ENCODE measurements at regions not wholly inside any gene's neighbourhood (a gene's known extent, or its start where the extent isn't known, plus 50 kb on each side); places are given as distances from the start of the nearest gene placed in this dataset.

DNA sequence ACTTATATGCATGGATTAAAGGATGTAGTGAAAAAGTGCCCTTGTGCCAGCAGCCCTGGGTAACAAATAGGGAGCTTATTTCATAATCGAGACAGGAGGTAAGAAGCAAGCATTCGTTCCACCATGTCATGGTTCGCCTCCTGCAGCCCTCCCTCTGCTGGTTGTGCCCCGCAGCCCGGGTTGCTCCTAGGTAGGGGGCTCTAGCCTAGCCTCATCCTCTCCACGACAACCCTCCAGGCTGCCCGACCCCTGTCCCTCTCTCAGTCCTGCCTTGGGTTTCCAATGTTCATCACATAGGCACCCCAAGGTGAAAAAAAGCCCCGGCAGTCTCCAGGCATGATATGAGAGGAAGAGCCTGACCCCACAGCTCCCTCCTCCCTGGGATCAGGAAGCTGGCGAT is 75.5 kb upstream of the SYNDIG1 start:
- TF ChIP-seq, protein P1, sequence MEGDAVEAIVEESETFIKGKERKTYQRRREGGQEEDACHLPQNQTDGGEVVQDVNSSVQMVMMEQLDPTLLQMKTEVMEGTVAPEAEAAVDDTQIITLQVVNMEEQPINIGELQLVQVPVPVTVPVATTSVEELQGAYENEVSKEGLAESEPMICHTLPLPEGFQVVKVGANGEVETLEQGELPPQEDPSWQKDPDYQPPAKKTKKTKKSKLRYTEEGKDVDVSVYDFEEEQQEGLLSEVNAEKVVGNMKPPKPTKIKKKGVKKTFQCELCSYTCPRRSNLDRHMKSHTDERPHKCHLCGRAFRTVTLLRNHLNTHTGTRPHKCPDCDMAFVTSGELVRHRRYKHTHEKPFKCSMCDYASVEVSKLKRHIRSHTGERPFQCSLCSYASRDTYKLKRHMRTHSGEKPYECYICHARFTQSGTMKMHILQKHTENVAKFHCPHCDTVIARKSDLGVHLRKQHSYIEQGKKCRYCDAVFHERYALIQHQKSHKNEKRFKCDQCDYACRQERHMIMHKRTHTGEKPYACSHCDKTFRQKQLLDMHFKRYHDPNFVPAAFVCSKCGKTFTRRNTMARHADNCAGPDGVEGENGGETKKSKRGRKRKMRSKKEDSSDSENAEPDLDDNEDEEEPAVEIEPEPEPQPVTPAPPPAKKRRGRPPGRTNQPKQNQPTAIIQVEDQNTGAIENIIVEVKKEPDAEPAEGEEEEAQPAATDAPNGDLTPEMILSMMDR (IDR thresholded peaks at IDR 0.05): no peak
- DNase-seq: no peak
- H3K9me3 Mint-ChIP-seq: peaks cover 24% of the 10 kb centered on the region
- peaks cover 5% of the 10 kb centered on the region for H3K36me3 Mint-ChIP-seq (ENCODE audit: low read depth)
- peaks cover 15% of the 10 kb centered on the region for H3K27me3 Mint-ChIP-seq (ENCODE audit: low read depth, poor library complexity)
- no peaks in the 10 kb centered on the region for H3K4me1 Mint-ChIP-seq
- H3K4me3 Mint-ChIP-seq: no peak overlapping the region
- no peak overlapping the region for H3K27ac Mint-ChIP-seq

DNA sequence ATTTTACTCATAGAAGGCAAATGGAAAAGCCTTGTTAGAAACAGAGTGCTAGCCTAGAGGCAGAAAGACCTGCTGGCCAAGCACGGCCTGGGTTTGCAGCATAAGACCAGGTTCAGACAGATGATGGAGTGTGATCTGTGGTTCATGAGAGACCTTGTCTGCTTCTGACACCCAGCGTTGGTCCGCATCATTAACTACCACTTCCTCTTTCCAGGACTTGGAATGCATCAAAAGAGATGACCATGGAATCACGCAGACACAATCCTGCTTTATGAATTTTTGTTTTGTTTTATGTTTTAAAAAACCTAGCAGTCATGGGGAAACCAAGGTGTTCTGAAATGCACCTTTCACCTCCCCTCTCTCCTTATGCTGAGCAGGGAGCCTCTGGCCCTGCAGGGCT is 76.8 kb upstream of the SYNDIG1 start:
- H3K4me3 Mint-ChIP-seq: no peak overlapping the region
- DNase-seq: no peak
- no peak overlapping the region for H3K27ac Mint-ChIP-seq
- peaks cover 19% of the 10 kb centered on the region for H3K27me3 Mint-ChIP-seq (ENCODE audit: low read depth, poor library complexity)
- no peaks in the 10 kb centered on the region for H3K4me1 Mint-ChIP-seq
- TF ChIP-seq, protein P1 (IDR thresholded peaks at IDR 0.05): no peak
- H3K36me3 Mint-ChIP-seq (ENCODE audit: low read depth): no peaks in the 10 kb centered on the region
- H3K9me3 Mint-ChIP-seq: peaks cover 11% of the 10 kb centered on the region

DNA sequence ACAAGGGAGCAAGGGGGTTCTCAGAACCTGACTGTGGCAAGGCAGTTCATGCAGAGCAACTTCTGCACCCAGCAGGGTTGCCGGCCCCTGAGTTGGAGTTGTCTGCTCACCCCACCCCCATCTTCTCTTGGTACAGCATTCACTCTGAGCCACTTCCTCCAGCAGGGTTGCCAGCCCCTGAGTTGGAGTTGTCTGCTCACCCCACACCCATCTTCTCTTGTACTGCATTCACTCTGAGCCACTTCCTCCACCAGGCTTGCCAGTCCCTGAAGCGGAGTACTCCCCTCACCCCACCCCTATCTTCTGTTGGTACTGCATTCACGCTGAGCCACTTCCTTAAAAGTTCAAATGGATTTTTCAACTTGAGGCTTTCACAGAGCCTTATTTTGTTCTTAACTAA is 79.7 kb upstream of the SYNDIG1 start:
- TF ChIP-seq, protein P1 (IDR thresholded peaks at IDR 0.05): no peak
- H3K4me1 Mint-ChIP-seq: no peaks in the 10 kb centered on the region
- H3K4me3 Mint-ChIP-seq: no peak overlapping the region
- peaks cover 22% of the 10 kb centered on the region for H3K27me3 Mint-ChIP-seq (ENCODE audit: low read depth, poor library complexity)
- H3K36me3 Mint-ChIP-seq (ENCODE audit: low read depth): no peaks in the 10 kb centered on the region
- H3K27ac Mint-ChIP-seq: no peak overlapping the region
- H3K9me3 Mint-ChIP-seq: no peaks in the 10 kb centered on the region
- no peak for DNase-seq

DNA sequence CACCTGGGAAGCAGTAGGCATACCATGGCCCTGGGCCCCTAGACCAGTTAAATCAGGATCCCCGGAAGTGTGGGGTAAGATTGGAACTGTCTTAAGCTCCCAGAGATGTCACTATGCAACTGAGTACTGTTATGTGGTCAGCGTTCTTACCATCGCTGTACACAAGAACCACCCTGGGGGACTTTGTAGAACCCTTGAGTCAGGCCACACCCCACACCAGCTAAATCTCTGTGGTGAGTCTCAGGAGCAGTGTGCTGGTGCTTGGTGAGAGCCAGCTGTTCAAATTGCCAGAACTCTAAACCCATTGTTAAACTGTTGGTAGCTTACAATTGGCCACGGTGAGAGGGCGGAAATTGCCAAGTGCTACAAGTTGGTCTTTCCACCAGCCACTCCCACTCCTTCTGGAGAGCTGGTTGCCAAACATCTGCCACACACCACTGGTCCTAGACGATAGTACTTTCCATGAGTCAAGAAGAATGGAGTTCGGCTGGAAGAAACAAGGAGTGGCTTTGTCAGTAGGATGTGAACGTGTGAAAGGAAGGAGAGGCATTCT is 80.5 kb upstream of the SYNDIG1 start:
- no peaks in the 10 kb centered on the region for H3K4me1 Mint-ChIP-seq
- H3K4me3 Mint-ChIP-seq: no peak overlapping the region
- no peaks in the 10 kb centered on the region for H3K9me3 Mint-ChIP-seq
- TF ChIP-seq, protein P1 (IDR thresholded peaks at IDR 0.05): no peak
- no peak overlapping the region for H3K27ac Mint-ChIP-seq
- DNase-seq: no peak
- H3K36me3 Mint-ChIP-seq (ENCODE audit: low read depth): no peaks in the 10 kb centered on the region
- H3K27me3 Mint-ChIP-seq (ENCODE audit: low read depth, poor library complexity): peaks cover 17% of the 10 kb centered on the region

DNA sequence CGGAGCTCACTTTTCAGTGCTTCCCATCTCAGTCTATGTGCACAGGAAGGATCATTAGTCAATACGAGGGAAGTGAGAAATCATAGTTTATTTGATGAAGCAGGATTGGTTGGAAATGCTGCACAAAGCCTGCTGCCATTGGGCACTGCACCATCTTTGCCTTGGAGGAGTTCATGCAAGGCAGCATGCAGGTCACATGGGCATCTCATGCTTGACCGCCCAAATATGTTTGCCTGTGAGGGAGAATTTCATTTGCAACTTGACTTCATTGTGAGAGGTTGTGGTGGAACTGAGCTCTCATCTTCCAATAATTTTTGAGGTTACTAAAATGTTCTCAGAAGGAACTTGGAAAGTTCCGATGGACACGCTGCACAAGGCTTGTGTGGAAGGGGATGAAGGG is 83.9 kb upstream of the SYNDIG1 start:
- Mint-ChIP-seq H3K27me3 (ENCODE audit: low read depth, poor library complexity) (peaks cover 19% of the 10 kb centered on the region), H3K9me3 (no peaks in the 10 kb centered on the region), H3K4me3 (no peak overlapping the region), H3K4me1 (no peaks in the 10 kb centered on the region), H3K27ac (no peak overlapping the region), H3K36me3 (ENCODE audit: low read depth) (no peaks in the 10 kb centered on the region)
- DNase-seq: no peak
- TF ChIP-seq, protein P1 (IDR thresholded peaks at IDR 0.05): no peak

DNA sequence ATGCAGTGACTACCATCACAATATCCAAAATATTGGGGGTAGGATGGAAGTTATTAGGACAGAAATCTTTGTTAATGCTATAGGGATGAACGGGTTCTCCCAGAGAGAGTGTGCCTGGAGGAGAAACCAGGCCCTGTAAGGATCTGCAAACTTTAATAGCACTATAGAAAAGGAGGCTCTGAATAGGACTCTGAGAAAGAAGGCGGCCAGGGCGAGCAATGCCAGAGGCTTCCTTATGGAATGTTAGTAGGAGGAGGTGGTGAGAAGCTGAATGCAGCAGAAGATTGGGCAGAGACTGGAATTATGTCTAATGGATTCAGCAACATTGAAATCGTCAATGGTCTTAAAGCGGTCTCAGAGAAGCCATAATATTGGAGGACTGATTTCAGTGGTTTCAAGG is 84.6 kb upstream of the SYNDIG1 start:
- Mint-ChIP-seq H3K4me1 (no peaks in the 10 kb centered on the region), H3K9me3 (no peaks in the 10 kb centered on the region), H3K4me3 (no peak overlapping the region), H3K27ac (no peak overlapping the region), H3K36me3 (ENCODE audit: low read depth) (no peaks in the 10 kb centered on the region), H3K27me3 (ENCODE audit: low read depth, poor library complexity) (peaks cover 24% of the 10 kb centered on the region)
- no peak for DNase-seq
- TF ChIP-seq, protein P1 (IDR thresholded peaks at IDR 0.05): no peak

Measured in nephron progenitor cell (in vitro differentiated cells).